ENCODE measurements at regions not wholly inside any gene's neighbourhood (a gene's known extent, or its start where the extent isn't known, plus 50 kb on each side); places are given as distances from the start of the nearest gene placed in this dataset.

- DNase-seq (ENCODE audit: low read depth), result peak; percentile 44
Measured at GRCh38 chr2:64854773-64855237, 134.4 kb upstream of the SLC1A4 start.

GRCh38 chr2:64857581-64858471, 131.4 kb upstream of the SLC1A4 start:
- DNase-seq (ENCODE audit: low read depth), result peak; percentile 20

GRCh38 chr2:64858541-64859311, 130.5 kb upstream of the SLC1A4 start:
- DNase-seq (ENCODE audit: low read depth), result no peak

- peak; percentile 96 for DNase-seq (ENCODE audit: low read depth)
Measured at GRCh38 chr2:64859312-64860212, 129.6 kb upstream of the SLC1A4 start.

GRCh38 chr2:64860276-64860885, 128.8 kb upstream of the SLC1A4 start:
- DNase-seq (ENCODE audit: low read depth), result no peak

- no peak for DNase-seq (ENCODE audit: low read depth)
Measured at GRCh38 chr2:64860936-64861335, 128.3 kb upstream of the SLC1A4 start.

GRCh38 chr2:64861452-64862397, 127.5 kb upstream of the SLC1A4 start:
- DNase-seq (ENCODE audit: low read depth), result no peak

GRCh38 chr2:64862623-64863022, 126.6 kb upstream of the SLC1A4 start:
- no peak for DNase-seq (ENCODE audit: low read depth)

- peak; percentile 22 for DNase-seq (ENCODE audit: low read depth)
Measured at GRCh38 chr2:64863097-64863820, 125.9 kb upstream of the SLC1A4 start.

GRCh38 chr2:64865073-64865830, 123.9 kb upstream of the SLC1A4 start:
- DNase-seq (ENCODE audit: low read depth), result peak; percentile 65

- DNase-seq (ENCODE audit: low read depth), result no peak
Measured at GRCh38 chr2:64865831-64866345, 123.3 kb upstream of the SLC1A4 start.

- DNase-seq (ENCODE audit: low read depth), result peak; percentile 99
Measured at GRCh38 chr2:64866797-64867196, 122.4 kb upstream of the SLC1A4 start.

GRCh38 chr2:64867253-64867996, 121.8 kb upstream of the SLC1A4 start:
- DNase-seq (ENCODE audit: low read depth), result no peak

- DNase-seq (ENCODE audit: low read depth), result no peak
Measured at GRCh38 chr2:64869126-64869525, 120.1 kb upstream of the SLC1A4 start.

GRCh38 chr2:64873472-64873924, 115.7 kb upstream of the SLC1A4 start:
- DNase-seq (ENCODE audit: low read depth), result peak; percentile 40

GRCh38 chr2:64874593-64874992, 114.6 kb upstream of the SLC1A4 start:
- no peak for DNase-seq (ENCODE audit: low read depth)

GRCh38 chr2:64875368-64875767, 113.8 kb upstream of the SLC1A4 start:
- no peak for DNase-seq (ENCODE audit: low read depth)
